HG03108 (cell line): ENCODE measurements at regions not wholly inside any gene's neighbourhood (a gene's known extent, or its start where the extent isn't known, plus 50 kb on each side); places are given as distances from the start of the nearest gene placed in this dataset.
"Not testable (repeated sequence)": the region's sequence is repeated elsewhere in the genome, so short reads cannot be mapped to it uniquely, and the experiment has no call there.

Source experiments
- ATAC-seq: cut with Tn5 transposase; IDR thresholded peaks from one replicate; pipeline ENCODE4 v1.9.1; 2021; ENCODE audit warnings: moderate library complexity; ENCODE audit not compliant: unreplicated experiment

GRCh38 chr1:79532555-79532954, 526.0 kb upstream of the ADGRL4 start:
- no peak for ATAC-seq

- ATAC-seq: no peak
These were observed 525.3 kb upstream of the ADGRL4 start for GRCh38 chr1:79531790-79532189.

- no peak for ATAC-seq
These were observed 523.9 kb upstream of the ADGRL4 start for GRCh38 chr1:79530476-79530875.

- ATAC-seq: no peak
These were observed 523.5 kb upstream of the ADGRL4 start for GRCh38 chr1:79530055-79530454.

GRCh38 chr1:79524126-79524525, 517.6 kb upstream of the ADGRL4 start:
- no peak for ATAC-seq

GRCh38 chr1:79519084-79519760, 512.7 kb upstream of the ADGRL4 start:
- ATAC-seq: no peak

GRCh38 chr1:79517470-79518224, 511.1 kb upstream of the ADGRL4 start:
- no peak for ATAC-seq

- no peak for ATAC-seq
These were observed 501.2 kb upstream of the ADGRL4 start for GRCh38 chr1:79507770-79508169.

- no peak for ATAC-seq
These were observed 494.6 kb upstream of the ADGRL4 start for GRCh38 chr1:79501153-79501552.

GRCh38 chr1:79499541-79499940, 493.0 kb upstream of the ADGRL4 start:
- ATAC-seq: no peak

- ATAC-seq: peak; percentile 63
These were observed 490.8 kb upstream of the ADGRL4 start for GRCh38 chr1:79497193-79497773.

- no peak for ATAC-seq
These were observed 489.6 kb upstream of the ADGRL4 start for GRCh38 chr1:79496129-79496528.

- ATAC-seq: not testable (repeated sequence)
These were observed 487.2 kb upstream of the ADGRL4 start for GRCh38 chr1:79493702-79494101.

- ATAC-seq: not testable (repeated sequence)
These were observed 482.1 kb upstream of the ADGRL4 start for GRCh38 chr1:79488572-79489121.

GRCh38 chr1:79478728-79479373, 472.3 kb upstream of the ADGRL4 start:
- ATAC-seq: no peak

- no peak for ATAC-seq
These were observed 471.6 kb upstream of the ADGRL4 start for GRCh38 chr1:79478160-79478559.

GRCh38 chr1:79472067-79472656, 465.6 kb upstream of the ADGRL4 start:
- peak; percentile 77 for ATAC-seq

GRCh38 chr1:79469139-79469538, 462.6 kb upstream of the ADGRL4 start:
- ATAC-seq: no peak

GRCh38 chr1:79460773-79461436, 454.4 kb upstream of the ADGRL4 start:
- ATAC-seq: peak; percentile 98

GRCh38 chr1:79457562-79458224, 451.2 kb upstream of the ADGRL4 start:
- no peak for ATAC-seq
